Erythroblast (primary cell): ENCODE measurements at regions not wholly inside any gene's neighbourhood (a gene's known extent, or its start where the extent isn't known, plus 50 kb on each side); places are given as distances from the start of the nearest gene placed in this dataset.
A peak's percentile ranks its signal among the peaks of the same experiment; 100 is the strongest.
"Not testable (repeated sequence)": the region's sequence is repeated elsewhere in the genome, so short reads cannot be mapped to it uniquely, and the experiment has no call there.

ENCODE experiments used
- DNase-seq, 2 experiments: peaks; one replicate each; lab custom pipeline; 2025; lab: John Stamatoyannopoulos, UW
- GATA1 ChIP-seq: IDR thresholded peaks from 2 replicates; pipeline ENCODE4 v1.6.1; 2011; ENCODE audit warnings: low read depth, mild to moderate bottlenecking, control low read depth, low read length, moderate library complexity
- POLR2A ChIP-seq: IDR thresholded peaks from 2 replicates; pipeline ENCODE4 v1.6.1; 2011; ENCODE audit warnings: mild to moderate bottlenecking, low read length

DNA sequence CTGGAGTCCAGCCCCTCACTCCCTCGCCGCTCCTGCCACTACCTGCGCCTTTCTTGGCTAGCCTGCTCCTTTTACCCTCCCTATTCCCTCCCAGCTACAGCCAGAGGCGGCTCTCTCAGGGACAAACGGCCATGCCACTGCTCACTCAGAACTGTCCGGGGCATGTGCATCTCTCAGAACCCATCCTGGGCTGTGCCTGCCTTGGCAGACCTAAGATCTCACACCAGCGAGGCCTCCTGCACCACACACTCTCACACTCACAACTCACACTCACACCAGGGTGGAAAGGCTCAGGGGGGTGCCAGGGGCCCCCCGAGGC, 180.3 kb downstream of the TMEM121 start:
- DNase-seq = not testable (repeated sequence)

DNA sequence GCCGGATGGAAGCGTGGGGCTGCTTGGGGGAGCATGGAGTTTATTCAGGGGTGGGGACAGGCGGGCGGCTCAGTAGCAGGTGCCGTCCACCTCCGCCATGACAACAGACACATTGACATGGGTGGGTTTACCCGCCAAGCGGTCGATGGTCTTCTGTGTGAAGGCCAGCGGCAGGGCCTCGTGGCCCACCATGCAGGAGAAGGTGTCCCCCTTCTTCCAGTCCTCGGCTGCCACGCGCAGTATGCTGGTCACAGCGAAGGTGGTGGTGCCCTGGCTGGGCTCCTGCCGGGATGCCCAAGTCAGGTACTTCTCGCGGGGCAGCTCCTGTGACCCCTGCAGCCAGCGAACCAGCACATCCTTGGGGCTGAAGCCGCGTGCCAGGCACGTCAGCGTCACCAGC, 180.7 kb downstream of the TMEM121 start:
- DNase-seq = not testable (repeated sequence)

DNA sequence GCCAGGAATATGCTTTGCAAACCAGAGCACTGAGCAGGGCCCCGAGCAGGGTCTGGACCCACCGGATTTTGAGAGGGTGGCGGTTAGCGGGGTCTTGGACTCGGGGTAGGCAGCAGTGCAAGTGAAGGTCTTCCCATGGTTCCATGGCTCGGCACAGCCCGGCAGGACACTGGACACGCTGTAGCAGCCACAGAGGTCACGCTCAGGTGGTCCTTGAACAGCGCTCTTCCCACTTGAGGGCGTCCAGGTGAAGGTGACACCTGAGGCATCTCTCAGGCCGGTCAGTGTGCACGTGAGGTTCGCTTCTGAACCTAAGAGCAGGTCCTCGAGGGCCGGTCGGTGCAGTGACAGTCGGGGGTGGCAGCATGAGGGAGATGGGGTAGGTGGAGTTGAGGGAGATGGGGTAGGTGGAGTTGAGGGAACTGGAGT, 181.4 kb downstream of the TMEM121 start:
- DNase-seq = not testable (repeated sequence)

DNA sequence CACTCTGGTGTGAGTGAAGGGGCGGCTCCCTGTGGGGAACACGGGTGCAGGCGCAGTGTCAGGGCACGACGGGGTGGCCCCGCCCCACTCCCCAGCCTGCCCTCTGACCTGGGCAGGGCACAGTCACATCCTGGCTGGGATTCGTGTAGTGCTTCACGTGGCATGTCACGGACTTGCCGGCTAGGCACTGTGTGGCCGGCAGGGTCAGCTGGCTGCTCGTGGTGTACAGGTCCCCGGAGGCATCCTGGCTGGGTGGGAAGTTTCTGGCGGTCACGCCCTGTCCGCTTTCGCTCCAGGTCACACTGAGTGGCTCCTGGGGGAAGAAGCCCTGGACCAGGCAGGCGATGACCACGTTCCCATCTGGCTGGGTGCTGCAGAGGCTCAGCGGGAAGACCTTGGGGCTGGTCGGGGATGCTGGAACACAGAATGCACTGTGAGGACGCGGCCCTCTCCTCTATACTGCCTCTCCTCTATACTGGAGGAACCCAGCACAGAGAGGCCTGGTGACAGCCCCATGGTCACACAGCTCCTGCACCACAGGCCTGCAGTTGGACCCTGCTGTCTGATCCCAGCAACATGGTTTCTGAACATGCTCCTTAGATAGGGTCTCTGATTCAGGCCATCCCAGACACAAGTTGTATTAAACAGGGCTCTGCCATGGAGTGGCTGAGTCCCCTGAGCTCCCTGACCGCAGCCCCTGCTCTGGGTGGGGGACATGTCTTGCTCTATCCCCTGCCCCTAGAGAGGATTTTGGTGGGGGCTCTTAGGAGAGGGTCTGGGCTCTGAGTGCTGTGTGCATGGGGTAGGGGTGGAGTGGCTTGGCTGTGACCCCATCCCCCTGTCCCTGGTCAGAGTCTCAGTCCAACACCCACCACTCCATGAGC, 182.1 kb downstream of the TMEM121 start:
- not testable (repeated sequence) for DNase-seq

DNA sequence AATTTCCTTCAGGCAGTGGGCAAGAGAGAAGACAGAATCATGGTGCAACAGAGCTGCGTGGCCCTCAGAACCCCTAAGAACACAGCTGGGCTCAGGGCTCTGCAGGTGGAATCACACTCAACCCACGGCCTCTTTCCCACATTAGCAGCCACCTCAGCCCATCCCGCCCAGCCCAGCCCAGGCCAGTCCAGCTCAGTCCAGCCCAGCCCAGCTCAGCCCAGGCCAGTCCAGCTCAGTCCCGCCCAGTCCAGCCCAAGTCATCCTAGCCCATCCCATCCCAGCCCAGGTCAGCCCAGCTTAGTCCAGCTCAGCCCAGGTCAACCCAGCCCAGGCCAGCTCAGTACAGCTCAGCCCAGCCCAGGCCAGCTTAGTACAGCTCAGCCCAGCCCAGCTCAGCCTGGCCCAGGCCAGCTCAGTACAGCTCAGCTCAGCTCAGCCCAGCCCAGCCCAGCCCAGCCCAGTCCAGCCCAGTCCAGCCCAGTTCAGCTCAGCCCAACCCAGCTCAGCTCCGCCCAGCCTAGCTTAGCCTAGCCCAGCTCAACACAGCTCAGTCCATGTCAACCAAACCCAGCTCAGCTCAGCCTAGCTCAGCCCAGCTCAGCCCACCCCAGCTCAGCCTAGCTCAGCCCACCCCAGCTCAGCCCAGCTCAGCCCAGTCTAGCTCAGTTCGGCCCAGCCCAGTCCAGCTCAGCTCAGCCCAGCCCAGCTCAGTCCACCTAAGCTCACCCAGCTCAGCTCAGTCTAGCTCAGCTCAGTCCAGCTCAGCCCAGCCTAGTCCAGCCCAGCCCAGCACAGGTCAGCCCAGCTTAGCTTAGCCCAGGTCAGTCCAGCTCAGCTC, 183.1 kb downstream of the TMEM121 start:
- TF ChIP-seq GATA1 = no peak
- TF ChIP-seq POLR2A = no peak
- DNase-seq = no peak

DNA sequence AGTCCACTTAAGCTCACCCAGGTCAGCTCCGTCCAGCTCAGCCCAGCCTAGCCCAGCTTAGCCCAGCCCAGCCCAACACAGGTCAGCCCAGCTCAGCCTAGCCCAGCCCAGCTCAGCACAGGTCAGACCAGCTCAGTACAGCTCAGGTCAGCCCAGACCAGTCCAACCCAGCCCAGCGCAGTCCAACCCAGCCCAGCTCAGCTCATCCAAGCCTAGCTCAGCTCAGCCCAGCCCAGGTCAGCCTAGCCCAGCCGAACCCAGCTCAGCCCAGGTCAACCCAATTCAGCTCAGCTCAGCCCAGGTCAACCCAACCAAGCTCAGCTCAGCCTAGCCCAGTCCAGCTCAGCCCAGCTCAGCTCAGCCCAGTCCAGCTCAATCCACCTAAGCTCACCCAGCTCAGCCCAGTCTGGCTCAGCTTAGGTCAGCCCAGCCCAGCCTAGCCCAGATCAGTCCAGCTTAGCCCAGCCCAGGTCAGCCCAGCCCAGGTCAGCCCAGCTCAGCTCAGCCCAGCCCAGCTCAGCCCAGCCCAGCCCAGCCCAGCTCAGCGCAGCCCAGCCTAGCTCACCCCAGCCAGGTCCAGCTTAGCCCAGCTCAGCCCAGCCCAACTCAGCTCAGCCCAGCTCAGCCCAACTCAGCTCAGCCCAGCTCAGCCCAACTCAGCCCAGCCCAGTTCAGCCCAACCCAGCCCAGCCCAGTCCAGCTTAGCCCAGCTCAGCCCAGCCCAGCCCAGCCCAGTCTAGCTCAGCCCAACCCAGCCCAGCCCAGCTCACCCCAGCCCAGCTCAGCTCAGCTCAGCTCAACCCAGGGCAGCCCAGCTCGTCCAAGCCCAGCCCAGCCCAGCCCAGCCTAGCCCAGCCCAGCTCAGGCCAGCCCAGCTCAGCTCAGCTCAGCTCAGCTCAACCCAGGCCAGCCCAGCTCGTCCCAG, 184.0 kb downstream of the TMEM121 start:
- DNase-seq = peak in 1 of 2 experiments; percentile 35
- TF ChIP-seq GATA1 = no peak
- no peak for TF ChIP-seq POLR2A

DNA sequence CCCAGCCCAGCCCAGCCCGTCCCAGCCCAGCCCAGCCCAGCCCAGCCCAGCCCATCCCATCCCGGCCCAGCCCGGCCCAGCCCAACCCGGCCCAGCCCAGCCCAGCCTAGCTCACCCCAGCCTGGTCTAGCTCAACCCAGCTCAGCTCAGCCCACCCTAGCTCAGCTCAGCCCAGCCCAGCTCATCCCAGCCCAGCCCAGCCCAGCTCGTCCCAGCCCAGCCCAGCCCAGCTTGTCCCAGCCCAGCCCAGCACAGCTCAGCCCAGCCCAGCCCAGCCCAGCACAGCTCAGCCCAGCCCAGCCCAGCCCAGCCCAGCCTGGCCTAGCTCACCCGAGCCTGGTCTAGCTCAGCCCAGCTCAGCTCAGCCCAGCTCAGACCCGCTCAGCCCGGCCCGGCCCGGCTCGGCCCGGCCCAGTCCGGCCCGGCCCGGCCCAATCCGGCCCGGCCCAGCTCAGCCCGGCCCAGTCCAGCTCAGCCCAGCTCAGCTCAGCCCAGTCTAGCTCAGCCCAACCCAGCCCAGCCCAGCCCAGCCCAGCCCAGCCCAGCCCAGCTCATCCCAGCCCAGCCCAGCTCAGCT, 184.7 kb downstream of the TMEM121 start:
- TF ChIP-seq POLR2A (no peak), GATA1 (no peak)
- DNase-seq = no peak

DNA sequence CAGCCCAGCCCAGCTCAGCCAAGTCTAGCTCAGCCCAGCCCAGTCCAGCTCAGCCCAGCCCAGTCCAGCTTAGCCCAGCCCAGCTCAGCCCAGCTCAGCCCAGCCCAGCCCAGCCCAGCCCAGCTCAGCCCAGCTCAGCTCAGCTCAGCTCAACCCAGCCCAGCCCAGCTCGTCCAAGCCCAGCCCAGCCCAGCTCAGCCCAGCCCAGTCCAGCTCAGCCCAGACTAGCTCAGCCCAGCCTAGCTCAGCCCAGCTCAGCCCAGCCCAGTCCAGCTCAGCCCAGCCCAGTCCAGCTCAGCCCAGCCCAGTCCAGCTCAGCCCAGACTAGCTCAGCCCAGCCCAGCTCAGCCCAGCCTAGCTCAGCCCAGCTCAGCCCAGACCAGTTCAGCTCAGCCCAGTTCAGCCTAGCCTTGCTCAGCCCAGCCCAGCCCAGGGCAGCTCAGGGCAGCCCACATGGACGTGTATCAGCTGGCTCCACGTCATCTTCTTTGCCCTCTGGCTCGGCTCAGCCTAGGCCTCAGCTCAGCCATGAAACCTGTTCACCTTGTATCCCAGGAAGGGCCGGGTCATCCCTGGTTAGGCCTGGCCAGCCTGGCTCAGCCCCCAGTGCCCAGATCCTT, 185.6 kb downstream of the TMEM121 start:
- no peak for DNase-seq
- TF ChIP-seq POLR2A (no peak), GATA1 (no peak)

DNA sequence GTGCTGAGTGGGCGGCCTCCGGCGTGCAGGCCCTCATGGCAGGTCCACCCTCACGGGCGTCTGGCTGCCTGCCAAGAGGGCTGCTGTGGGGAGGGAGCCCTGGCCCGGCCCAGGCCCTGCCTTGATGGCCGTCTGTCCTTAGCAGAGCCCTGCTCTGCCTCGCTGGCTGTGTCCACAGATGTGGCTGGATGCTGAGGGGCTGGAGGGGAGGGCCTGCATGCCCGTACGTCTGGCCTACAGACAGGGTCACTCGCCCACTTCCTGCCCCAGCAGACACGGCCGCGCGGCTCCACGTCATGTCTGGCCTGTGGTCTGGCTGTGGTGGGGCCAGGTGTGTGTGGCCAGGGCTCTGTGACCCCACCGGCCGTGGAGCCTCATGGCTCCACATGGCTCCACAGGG, 186.3 kb downstream of the TMEM121 start:
- DNase-seq = not testable (repeated sequence)

DNA sequence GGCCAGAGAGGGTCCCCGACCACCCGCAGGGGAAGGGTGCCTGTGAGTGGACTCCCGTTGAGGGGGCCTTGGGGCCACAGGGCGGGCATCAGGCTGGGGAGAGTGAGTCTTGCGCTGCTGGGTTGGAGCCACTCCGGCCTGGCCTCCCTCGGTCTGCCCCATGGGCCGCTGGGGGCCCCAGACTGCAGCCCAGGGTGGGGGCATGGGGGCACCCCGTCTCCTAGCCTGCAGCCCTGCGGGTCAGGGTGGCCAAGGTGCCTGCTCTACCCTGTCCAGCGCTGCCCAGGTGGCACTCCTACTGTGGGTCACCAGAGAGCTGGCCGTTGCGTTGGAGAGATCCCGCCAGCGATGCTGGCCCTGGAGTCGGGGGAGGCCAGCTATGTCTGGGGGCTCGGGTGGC, 186.8 kb downstream of the TMEM121 start:
- DNase-seq = not testable (repeated sequence)

DNA sequence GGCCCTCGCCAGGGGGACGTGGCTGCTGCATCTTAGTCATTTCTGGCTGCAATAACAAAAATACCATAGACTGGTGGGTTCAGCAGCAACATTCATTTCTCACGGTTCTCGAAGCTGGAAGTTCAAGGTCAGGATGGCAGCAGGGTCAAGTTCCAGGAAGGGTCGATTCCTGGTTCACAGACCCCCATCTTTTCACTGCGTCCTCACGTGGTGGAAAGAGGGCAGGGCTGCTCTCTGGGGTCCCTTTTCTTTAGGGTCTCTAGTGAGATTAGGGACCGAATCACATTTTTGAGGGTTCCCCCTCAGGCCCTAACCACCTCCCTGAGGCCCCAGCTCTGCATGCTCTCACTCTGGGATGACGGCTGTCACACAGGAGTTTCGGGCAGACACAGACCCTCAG, 187.5 kb downstream of the TMEM121 start:
- DNase-seq = not testable (repeated sequence)

DNA sequence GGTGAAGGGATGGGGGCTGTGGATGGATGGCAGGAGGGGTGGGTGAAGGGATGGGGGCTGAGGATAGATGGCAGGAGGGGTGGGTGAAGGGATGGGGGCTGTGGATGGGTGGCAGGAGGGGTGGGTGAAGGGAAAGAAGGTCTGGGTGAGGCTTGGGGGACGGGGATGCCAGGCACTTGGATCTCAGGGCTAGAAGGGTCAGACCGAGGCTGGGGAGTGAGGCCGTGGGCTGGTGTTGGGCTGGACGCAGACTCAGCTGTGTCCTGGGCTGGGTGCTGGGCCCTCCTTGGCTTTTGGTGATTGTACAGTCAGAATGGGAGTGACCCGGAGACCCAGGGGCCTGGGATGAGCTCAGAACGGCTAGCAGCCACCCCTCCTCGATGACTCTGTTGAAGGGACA, 192.4 kb downstream of the TMEM121 start:
- not testable (repeated sequence) for DNase-seq

DNA sequence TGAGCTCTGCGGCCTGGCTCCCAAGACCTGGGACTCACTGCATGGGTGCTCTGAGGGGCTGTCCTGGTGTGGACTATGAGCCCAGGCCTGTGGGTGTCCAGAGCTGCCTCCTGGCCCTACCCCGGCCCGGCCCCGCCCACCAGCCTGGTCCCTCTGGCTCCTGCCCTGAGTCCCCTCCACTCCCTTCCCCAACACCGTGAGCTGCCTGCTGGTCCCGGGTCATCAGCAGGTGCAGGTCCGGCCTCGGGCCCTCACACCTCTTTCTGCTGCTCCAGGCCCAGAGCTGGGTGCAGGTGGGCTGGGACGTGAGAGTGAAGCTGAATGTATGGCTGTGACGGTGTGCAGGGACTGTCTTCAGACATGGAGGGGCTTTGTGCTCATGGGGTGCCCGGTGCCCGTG, 193.7 kb downstream of the TMEM121 start:
- DNase-seq = not testable (repeated sequence)

DNA sequence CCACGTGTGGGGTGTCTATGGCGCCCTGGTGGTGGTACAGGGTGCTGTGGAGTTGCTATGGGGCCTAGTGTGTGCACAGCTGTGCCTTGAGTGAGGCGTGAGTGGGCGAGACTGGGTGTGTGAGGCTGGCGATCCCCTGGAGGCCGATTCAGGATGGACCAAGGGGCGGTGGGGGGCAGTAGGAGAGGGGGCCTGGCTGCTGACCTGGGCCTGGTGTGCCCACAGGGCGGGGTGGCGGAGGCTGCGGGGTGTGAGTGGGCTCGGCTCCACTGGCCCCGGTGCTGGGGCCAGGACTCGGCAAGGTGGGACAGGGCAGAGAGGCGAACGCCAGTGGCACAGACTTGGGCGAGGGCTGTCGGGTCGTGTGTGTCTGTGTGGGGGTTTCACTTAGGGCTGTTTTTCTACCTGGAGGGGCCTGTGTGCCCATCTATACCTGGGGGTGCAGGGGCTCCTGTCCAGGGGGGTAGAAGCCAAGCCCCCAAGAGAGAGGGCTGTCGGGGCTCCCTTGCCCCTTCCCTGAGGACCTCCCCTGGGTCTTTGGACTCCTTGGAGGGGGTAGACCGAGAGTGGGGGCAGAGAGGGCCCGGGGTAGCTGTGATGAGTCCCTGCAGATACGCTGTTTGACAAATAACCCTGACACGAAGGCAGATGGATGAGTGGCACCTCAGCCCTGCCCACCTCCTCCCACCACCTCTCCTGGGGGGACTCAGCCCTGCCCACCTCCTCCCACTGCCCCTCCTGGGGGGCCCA, 194.6 kb downstream of the TMEM121 start:
- not testable (repeated sequence) for DNase-seq

DNA sequence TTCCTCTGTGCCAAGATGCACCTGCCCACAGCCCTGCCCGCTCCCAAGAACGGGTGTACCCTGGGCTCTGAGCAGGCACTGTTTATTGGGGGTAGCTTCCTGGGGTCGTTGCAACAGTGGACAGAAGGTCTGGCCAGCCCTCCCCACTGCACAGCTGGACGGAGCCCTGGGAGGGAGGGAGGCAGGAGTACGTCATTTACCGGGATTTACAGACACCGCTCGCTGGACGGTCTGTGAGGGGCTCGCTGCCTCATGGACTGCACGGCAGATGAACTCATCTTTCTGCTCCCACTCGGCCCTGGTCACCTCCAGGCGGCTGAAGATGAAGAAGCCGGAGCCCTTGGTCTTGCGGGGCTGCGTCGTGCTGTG, 195.2 kb downstream of the TMEM121 start:
- DNase-seq = not testable (repeated sequence)

DNA sequence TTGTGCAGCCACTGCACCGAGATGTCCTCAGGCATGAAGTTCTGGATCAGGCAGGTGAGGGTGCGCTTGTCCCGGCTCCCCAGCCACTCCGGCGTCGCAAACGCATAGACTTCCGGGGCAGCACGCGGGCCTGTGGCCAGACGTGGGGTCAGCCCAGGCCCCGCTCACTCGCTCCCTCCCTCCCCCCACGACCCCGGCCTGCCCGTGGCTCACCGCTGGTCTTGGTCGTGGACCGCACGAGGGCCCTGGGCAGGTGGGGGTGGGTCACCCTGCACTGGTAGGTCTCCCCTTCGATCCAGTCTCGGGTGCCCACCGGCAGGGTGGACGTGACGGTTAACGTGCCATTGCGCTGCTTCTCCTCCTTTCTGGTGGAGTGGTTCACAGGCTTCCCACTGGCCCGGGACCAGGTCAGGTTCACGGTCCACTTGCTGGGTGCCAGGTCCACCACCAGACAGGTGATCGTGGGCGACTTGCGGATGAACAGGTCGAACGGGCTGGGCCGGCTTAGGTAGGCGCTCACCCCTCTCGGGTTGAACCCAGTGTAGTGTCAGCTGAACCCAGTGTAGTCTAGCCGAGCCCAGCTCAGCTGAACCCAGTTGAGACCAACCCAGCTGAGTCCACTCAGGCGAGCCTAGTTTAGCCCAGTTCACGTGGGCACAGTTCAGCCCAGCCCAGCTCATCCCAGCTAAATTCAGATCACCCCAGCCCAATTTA, 195.8 kb downstream of the TMEM121 start:
- not testable (repeated sequence) for DNase-seq

DNA sequence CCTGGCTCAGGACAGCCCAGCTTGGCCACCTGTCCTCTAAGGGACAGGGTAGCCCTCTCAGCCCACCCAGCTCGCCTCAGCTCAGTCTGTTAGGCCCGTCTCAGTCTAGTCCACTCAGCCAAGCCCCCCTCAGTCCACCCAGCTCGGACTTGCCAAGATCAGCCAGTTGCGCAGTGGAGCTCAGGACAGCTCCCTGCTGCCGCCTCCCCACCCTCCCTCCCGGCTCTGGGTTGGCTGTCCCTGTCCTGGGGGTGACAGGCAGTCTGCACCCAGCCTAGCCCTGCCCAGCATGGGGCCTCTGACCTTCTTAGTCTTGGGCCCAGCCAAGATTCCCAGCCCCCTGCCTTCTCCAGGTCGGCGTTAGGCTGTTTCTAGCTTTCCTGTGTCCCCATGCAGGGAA, 196.9 kb downstream of the TMEM121 start:
- not testable (repeated sequence) for DNase-seq

DNA sequence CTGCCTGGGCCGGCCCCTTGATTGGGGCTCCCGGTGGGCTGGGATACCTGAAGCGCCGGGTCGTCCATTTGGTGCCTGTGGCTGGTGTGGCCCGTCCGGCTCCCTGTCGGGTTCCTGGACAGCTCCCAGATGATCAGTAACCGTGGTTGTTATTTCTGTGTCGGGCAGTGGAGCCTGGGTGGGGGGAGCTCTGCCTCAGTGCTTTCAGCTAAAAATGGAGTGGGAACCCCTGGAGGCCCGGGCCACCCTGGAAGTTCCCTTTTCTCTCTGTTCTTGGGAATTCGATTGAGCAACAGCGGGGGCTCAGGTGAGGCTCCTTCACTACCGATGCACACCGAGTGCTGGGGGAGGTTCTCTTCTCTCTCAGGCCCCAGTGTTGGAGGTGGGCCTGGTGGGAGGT, 197.4 kb downstream of the TMEM121 start:
- not testable (repeated sequence) for DNase-seq
